ENCODE measurements at regions not wholly inside any gene's neighbourhood (a gene's known extent, or its start where the extent isn't known, plus 50 kb on each side); places are given as distances from the start of the nearest gene placed in this dataset.

GRCh38 chr1:67888216-67889106, 55.2 kb upstream of the GNG12 start:
- no peaks in the 10 kb centered on the region for H3K27me3 ChIP-seq (ENCODE audit: control insufficient read depth, insufficient read depth, low read length)
- ChIA-PET POLR2A (interaction anchor here (0.5 kb wide), 1 partner anchor 47 kb away, joined by 3 read pairs; no protein-coding TSS in a partner anchor), CTCF (no interaction called here)
- H3K4me3 ChIP-seq (ENCODE audit: low read depth, low read length), result no peak overlapping the region
- no peaks in the 10 kb centered on the region for H3K9me3 ChIP-seq (ENCODE audit: control insufficient read depth, insufficient read depth, low read length)
- no peak for DNase-seq (ENCODE audit: low read depth, low spot score)
- TF ChIP-seq CTCF (IDR thresholded peaks at IDR 0.05; ENCODE audit: low read depth, low read length), result no peak
- peak overlapping the region; percentile 32 for H3K27ac ChIP-seq (ENCODE audit: low read depth, low read length)

GRCh38 chr1:67887146-67887545, 53.9 kb upstream of the GNG12 start:
- no peak for DNase-seq (ENCODE audit: low read depth, low spot score)
- POLR2A ChIA-PET, result no interaction called here
- Histone ChIP-seq H3K27ac (ENCODE audit: low read depth, low read length) (no peak overlapping the region), H3K9me3 (ENCODE audit: control insufficient read depth, insufficient read depth, low read length) (no peaks in the 10 kb centered on the region), H3K4me3 (ENCODE audit: low read depth, low read length) (no peak overlapping the region), H3K27me3 (ENCODE audit: control insufficient read depth, insufficient read depth, low read length) (no peaks in the 10 kb centered on the region)
- TF ChIP-seq CTCF (IDR thresholded peaks at IDR 0.05; ENCODE audit: low read depth, low read length), result no peak
- CTCF ChIA-PET, result no interaction called here

- ChIA-PET POLR2A (no interaction called here), CTCF (no interaction called here)
- no peak for TF ChIP-seq CTCF (IDR thresholded peaks at IDR 0.05; ENCODE audit: low read depth, low read length)
- Histone ChIP-seq H3K27ac (ENCODE audit: low read depth, low read length) (no peak overlapping the region), H3K9me3 (ENCODE audit: control insufficient read depth, insufficient read depth, low read length) (no peaks in the 10 kb centered on the region), H3K4me3 (ENCODE audit: low read depth, low read length) (no peak overlapping the region), H3K27me3 (ENCODE audit: control insufficient read depth, insufficient read depth, low read length) (no peaks in the 10 kb centered on the region)
- no peak for DNase-seq (ENCODE audit: low read depth, low spot score)
These were observed 52.8 kb upstream of the GNG12 start for GRCh38 chr1:67886076-67886475.

GRCh38 chr1:67883069-67883468, 49.8 kb upstream of the GNG12 start:
- Histone ChIP-seq H3K9me3 (ENCODE audit: control insufficient read depth, insufficient read depth, low read length) (no peaks in the 10 kb centered on the region), H3K27ac (ENCODE audit: low read depth, low read length) (no peak overlapping the region), H3K27me3 (ENCODE audit: control insufficient read depth, insufficient read depth, low read length) (no peaks in the 10 kb centered on the region), H3K4me3 (ENCODE audit: low read depth, low read length) (no peak overlapping the region)
- DNase-seq (ENCODE audit: low read depth, low spot score), result no peak
- POLR2A ChIA-PET, result no interaction called here
- no peak for TF ChIP-seq CTCF (IDR thresholded peaks at IDR 0.05; ENCODE audit: low read depth, low read length)
- CTCF ChIA-PET, result no interaction called here

All from AG04450 (cell line).